Non-pigmented ciliary epithelial cell (primary cell): ENCODE measurements at regions not wholly inside any gene's neighbourhood (a gene's known extent, or its start where the extent isn't known, plus 50 kb on each side); places are given as distances from the start of the nearest gene placed in this dataset.
"Not testable (repeated sequence)": the region's sequence is repeated elsewhere in the genome, so short reads cannot be mapped to it uniquely, and the experiment has no call there.

Experiments
- DNase-seq: peaks from one replicate; pipeline ENCODE4 v3.0.0-alpha.2; 2010; ENCODE audit warnings: low read depth

DNA sequence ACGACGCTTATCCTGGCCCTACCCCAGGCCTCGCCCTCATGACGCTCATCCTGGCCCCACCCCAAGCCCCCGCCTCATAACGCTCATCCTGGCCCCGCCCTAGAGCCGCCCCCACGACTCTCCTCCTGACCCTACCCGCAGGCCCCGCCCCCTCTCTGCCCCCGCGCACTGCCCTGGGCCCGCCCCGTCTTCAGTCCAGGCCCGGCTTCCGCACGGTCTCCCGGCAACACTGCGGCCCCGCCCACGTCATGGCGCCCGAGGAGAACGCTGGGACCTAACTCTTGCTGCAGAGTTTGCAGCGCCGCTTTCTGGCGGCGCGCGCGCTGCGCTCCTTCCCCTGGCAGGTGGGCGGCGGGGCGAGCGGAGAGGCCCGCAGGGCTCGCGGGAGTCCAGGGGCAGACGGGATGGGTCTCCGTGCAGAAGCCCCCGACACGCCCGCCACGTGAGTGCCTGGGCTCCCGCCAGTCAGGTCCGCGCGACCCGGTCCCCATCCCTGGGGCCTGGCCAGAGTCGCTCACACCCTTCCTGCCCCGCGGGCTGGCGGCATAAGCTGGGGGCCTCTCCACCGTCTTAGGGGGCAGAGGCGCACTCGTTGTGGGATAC lies 52.5 kb upstream of the ROPN1B start:
- peak; percentile 75 for DNase-seq

DNA sequence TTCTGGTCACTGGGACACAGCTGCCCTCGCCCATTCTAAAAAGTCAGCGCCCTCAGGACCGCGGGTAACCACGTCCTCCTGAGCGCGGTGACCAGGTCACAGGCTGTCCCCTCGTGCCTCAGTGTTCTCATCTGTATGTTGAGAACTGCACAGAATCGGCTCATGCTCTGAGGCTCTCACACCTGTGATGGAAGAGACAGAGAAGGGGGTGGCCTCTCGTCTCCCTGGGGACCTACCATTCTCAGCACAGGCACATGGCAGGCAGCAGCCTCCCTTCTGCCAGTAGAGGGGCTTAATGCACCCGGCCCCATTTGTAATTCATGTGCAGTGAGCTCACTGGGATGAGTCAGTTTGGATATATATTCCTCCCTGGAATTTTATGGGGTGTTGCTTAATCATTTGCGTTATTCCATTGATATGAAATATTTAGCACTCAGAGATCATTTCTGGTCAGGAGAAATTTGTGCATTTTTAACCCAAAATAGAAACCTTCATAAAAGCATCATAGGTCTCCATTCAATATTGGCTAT lies 51.9 kb upstream of the ROPN1B start:
- not testable (repeated sequence) for DNase-seq

DNA sequence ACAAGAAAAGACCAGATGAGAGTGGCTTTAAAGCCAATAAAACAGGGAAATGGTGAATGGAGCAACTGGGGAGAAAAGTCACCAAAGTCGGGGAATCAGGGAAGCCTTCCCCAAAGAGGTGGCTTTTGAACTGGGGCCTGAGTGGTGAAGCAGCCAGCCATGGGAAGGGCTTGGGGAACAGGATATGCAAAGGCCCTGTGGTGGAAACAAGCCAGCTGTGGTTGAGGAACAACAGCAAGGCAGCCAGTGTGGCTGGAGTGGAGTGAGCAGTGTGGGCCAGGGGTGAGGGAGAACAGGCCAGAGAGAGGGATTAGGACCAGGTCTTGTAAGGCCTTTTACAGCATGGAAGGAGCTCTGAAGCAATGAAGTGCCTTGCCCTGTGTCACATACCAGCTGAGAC lies 51.0 kb upstream of the ROPN1B start:
- not testable (repeated sequence) for DNase-seq

DNA sequence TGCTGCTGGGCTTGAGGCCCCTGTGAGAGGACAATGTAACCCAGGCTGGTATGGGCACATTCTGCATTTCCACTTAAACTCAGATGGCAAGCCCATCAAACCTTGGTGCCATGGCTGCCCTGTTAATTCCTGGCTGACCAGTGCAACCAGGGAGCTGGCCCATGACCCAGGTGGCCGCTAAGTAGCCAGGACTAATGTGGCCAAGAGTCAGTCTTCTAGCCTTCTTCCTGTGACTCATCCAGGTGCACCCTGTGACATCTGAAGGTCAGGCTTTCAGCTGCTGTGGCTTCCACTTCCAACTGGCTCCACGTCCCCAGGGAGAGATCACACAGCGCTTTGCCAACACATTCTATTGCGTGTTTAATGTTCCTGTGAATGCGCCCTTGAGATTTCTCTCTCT lies 50.5 kb upstream of the ROPN1B start:
- DNase-seq: not testable (repeated sequence)

DNA sequence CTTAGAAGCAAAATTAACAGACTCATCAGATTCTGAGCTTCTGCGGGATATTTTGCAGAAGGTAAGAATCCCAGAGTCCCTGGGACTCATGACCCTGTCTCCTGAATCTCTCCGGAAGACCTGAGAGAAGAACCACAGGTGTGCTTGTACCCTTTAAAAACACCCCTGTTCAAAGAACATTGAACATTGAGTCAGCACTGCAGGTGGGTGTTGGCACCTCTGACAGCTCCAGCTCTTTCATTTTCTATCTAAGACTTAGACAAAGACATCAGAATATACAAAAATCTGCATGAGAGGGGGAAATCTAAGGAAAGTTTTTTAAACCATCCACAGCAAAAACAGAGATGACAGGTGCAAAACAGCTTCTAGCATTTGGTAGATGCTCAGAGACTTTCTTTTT lies 50.1 kb upstream of the ROPN1B start:
- not testable (repeated sequence) for DNase-seq
